ENCODE measurements at regions not wholly inside any gene's neighbourhood (a gene's known extent, or its start where the extent isn't known, plus 50 kb on each side); places are given as distances from the start of the nearest gene placed in this dataset.

DNA sequence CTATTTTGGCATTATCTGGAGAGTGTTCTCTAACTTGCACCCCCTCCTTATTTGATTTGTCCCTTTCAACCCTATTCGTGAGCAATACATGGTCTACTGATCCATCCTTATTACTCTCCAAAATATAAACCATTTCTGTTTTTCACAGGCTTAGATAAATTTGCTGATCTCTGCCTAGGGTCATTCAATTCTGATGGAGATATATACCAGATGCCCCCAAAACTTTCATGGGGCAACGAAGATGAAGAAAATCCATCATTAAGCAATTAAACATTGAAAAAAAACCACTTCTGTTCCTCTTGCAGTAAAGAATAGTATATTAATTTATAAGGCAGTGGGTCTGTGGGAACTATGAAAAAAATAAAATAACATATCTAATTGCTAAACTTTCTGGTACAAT, 313.4 kb downstream of the CASP12 start:
- H3K4me1 Mint-ChIP-seq (ENCODE audit: unreplicated experiment) = peaks cover 10% of the 10 kb centered on the region
- no peaks in the 10 kb centered on the region for H3K27me3 Mint-ChIP-seq (ENCODE audit: unreplicated experiment)
- no peaks in the 10 kb centered on the region for H3K36me3 Mint-ChIP-seq (ENCODE audit: low read depth, unreplicated experiment)
- TF ChIP-seq, protein P1, sequence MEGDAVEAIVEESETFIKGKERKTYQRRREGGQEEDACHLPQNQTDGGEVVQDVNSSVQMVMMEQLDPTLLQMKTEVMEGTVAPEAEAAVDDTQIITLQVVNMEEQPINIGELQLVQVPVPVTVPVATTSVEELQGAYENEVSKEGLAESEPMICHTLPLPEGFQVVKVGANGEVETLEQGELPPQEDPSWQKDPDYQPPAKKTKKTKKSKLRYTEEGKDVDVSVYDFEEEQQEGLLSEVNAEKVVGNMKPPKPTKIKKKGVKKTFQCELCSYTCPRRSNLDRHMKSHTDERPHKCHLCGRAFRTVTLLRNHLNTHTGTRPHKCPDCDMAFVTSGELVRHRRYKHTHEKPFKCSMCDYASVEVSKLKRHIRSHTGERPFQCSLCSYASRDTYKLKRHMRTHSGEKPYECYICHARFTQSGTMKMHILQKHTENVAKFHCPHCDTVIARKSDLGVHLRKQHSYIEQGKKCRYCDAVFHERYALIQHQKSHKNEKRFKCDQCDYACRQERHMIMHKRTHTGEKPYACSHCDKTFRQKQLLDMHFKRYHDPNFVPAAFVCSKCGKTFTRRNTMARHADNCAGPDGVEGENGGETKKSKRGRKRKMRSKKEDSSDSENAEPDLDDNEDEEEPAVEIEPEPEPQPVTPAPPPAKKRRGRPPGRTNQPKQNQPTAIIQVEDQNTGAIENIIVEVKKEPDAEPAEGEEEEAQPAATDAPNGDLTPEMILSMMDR (IDR thresholded peaks at IDR 0.05; ENCODE audit: unreplicated experiment) = no peak
- no peak overlapping the region for H3K27ac Mint-ChIP-seq (ENCODE audit: unreplicated experiment)
- H3K4me3 Mint-ChIP-seq (ENCODE audit: unreplicated experiment) = no peak overlapping the region
- DNase-seq (ENCODE audit: low spot score) = no peak
- H3K9me3 Mint-ChIP-seq (ENCODE audit: unreplicated experiment) = no peaks in the 10 kb centered on the region

DNA sequence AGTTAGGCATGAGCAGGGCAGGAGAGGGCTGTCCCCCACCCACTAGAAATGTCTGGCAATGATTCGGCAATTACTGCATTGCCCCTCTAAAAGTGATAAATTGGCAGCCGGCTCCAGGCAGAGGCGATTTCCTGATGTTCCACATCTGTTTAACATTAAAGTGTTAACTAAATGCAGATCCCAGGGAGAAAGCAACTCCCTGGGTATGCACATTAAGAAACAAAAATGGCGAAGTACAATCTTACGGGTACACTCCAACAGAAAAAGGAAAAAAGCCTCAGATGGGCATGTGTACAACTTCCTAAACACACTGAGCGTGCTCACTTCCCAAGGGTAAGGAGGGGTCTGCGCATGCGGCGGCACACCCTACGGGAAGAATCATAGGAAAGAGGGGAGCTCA, 314.4 kb downstream of the CASP12 start:
- Mint-ChIP-seq H3K9me3 (ENCODE audit: unreplicated experiment) (no peaks in the 10 kb centered on the region), H3K27ac (ENCODE audit: unreplicated experiment) (no peak overlapping the region), H3K4me1 (ENCODE audit: unreplicated experiment) (peaks cover 10% of the 10 kb centered on the region), H3K36me3 (ENCODE audit: low read depth, unreplicated experiment) (no peaks in the 10 kb centered on the region), H3K4me3 (ENCODE audit: unreplicated experiment) (no peak overlapping the region), H3K27me3 (ENCODE audit: unreplicated experiment) (no peaks in the 10 kb centered on the region)
- TF ChIP-seq, protein P1 (IDR thresholded peaks at IDR 0.05; ENCODE audit: unreplicated experiment) = no peak
- DNase-seq (ENCODE audit: low spot score) = no peak

DNA sequence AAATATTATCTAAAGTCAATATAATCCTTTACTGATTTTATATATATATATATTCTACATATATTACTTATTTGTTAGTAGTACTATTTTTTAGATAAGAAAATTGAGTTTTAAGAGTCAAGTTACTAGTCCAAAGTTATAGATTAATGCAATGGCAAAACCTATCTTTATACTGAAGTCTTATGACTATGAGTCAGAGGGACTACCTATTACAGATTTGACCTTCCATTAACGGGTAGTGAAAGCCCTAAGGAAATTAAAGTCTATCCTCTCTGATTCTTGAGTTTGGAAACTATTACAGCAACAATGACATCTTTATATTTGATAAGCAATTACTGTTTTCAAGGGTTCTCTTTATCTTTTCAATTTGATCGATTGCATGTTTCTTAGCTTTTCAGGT, 315.8 kb downstream of the CASP12 start:
- DNase-seq (ENCODE audit: low spot score) = no peak
- Mint-ChIP-seq H3K36me3 (ENCODE audit: low read depth, unreplicated experiment) (no peaks in the 10 kb centered on the region), H3K4me1 (ENCODE audit: unreplicated experiment) (peaks cover 10% of the 10 kb centered on the region), H3K4me3 (ENCODE audit: unreplicated experiment) (no peak overlapping the region), H3K27ac (ENCODE audit: unreplicated experiment) (no peak overlapping the region), H3K9me3 (ENCODE audit: unreplicated experiment) (no peaks in the 10 kb centered on the region), H3K27me3 (ENCODE audit: unreplicated experiment) (no peaks in the 10 kb centered on the region)
- TF ChIP-seq, protein P1 (IDR thresholded peaks at IDR 0.05; ENCODE audit: unreplicated experiment) = no peak

DNA sequence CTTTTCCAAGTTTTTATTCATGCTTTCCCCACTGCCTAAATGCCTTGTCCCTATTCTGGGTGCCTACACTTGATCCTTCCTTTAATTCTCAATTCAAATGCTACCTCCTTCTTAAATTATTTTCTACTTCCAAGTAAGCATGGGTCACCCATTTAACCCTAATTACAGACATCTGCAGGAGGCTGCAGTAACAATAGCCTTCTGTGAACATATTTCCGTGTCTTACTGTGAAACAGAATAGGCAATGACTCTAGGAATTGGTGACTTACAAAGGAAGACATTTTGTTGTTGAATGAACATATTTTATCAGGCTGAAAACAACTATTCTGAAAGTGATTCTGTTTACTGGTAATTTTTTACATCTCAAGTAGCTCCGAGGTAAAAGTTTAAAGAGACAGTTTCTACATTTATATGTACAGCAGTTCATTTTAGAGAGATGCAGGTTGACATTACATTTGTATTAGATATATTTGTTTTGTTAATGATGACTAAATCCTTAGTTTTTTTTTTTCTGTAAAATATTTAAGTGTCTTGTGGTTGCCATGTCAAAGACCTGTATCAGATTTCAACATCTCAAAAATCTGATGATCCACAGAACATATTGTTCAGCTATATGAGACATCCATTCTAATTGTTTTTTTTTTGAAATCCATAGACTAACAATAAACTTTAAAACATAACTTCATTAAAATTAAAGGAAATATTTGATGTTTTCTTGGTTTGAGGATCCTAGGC, 316.8 kb downstream of the CASP12 start:
- Mint-ChIP-seq H3K27me3 (ENCODE audit: unreplicated experiment) (no peaks in the 10 kb centered on the region), H3K9me3 (ENCODE audit: unreplicated experiment) (no peaks in the 10 kb centered on the region), H3K36me3 (ENCODE audit: low read depth, unreplicated experiment) (no peaks in the 10 kb centered on the region), H3K4me3 (ENCODE audit: unreplicated experiment) (no peak overlapping the region), H3K27ac (ENCODE audit: unreplicated experiment) (no peak overlapping the region), H3K4me1 (ENCODE audit: unreplicated experiment) (peaks cover 10% of the 10 kb centered on the region)
- TF ChIP-seq, protein P1 (IDR thresholded peaks at IDR 0.05; ENCODE audit: unreplicated experiment) = no peak
- DNase-seq (ENCODE audit: low spot score) = no peak

DNA sequence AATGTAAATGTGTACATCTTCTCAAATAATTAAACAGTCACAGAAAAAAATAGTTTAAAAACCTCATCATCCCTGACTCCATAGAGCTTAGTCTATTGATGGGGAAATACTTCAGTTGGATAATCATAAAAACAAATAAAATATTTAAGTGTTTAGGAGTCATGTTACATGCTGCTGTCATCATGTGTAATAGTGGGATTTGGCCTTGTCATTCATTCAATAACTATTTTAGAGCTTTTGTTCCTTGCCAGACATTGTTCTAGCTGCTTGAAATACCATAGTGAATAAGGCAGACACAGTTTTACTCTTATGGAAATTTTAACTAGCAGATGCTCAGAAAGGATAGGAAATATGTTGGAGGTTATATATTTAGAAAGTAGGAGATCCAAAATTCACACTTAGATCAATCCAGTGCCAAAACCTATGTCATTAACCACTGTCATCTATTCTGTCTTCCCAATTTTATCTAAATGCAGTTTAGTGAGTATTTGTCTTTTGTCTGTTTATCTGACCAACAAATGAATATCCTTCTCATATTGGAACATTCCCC, 324.7 kb downstream of the CASP12 start:
- no peak for DNase-seq (ENCODE audit: low spot score)
- no peak overlapping the region for H3K4me3 Mint-ChIP-seq (ENCODE audit: unreplicated experiment)
- H3K27me3 Mint-ChIP-seq (ENCODE audit: unreplicated experiment) = no peaks in the 10 kb centered on the region
- TF ChIP-seq, protein P1 (IDR thresholded peaks at IDR 0.05; ENCODE audit: unreplicated experiment) = no peak
- H3K27ac Mint-ChIP-seq (ENCODE audit: unreplicated experiment) = no peak overlapping the region
- no peaks in the 10 kb centered on the region for H3K4me1 Mint-ChIP-seq (ENCODE audit: unreplicated experiment)
- H3K36me3 Mint-ChIP-seq (ENCODE audit: low read depth, unreplicated experiment) = no peaks in the 10 kb centered on the region
- H3K9me3 Mint-ChIP-seq (ENCODE audit: unreplicated experiment) = no peaks in the 10 kb centered on the region
